CD14-positive monocyte (primary cell): ENCODE measurements at regions not wholly inside any gene's neighbourhood (a gene's known extent, or its start where the extent isn't known, plus 50 kb on each side); places are given as distances from the start of the nearest gene placed in this dataset.

Experiments used
- DNase-seq, 3 donors: peaks; one replicate each; pipeline ENCODE4 v3.0.0-alpha.2; 2011 to 2022
- H2AFZ ChIP-seq: 2 replicates; pipeline ENCODE4 v1.6.0; 2012; ENCODE audit warnings: mild to moderate bottlenecking, low read depth, low read length, inconsistent platforms; ENCODE audit not compliant: insufficient read depth, poor library complexity, severe bottlenecking
- H3K27ac ChIP-seq, 2 donors: 1 replicate in 1 of 2; 2 replicates in 1 of 2; pipeline ENCODE4 v1.5.1; 2012 to 2013; ENCODE audit warnings: low read length in 2 of 2, control low read depth in 1 of 2, inconsistent platforms in 1 of 2, low read depth in 1 of 2, mild to moderate bottlenecking in 1 of 2
- H3K27me3 ChIP-seq, 2 donors: one replicate each; pipeline versions ENCODE4 v1.6.0 to v1.6.1; 2011 to 2013; ENCODE audit warnings: low read length in 2 of 2; ENCODE audit not compliant: control insufficient read depth in 2 of 2, insufficient read depth in 2 of 2
- H3K36me3 ChIP-seq, 2 donors: replicated peaks in 1 of 2; 1 replicate in 1 of 2; 2 replicates in 1 of 2; pipeline versions ENCODE4 v1.5.1 to v1.6.1; 2012 to 2013; ENCODE audit warnings: low read length in 2 of 2, control low read depth in 1 of 2, inconsistent platforms in 1 of 2, mild to moderate bottlenecking in 1 of 2; ENCODE audit not compliant: insufficient read depth in 2 of 2, control insufficient read depth in 1 of 2
- H3K4me1 ChIP-seq, 2 donors: 1 replicate in 1 of 2; 2 replicates in 1 of 2; pipeline versions ENCODE4 v1.5.1 to v1.6.1; 2012 to 2013; ENCODE audit warnings: low read length in 2 of 2, control low read depth in 1 of 2, inconsistent platforms in 1 of 2, mild to moderate bottlenecking in 1 of 2, moderate library complexity in 1 of 2; ENCODE audit not compliant: insufficient read depth in 2 of 2, control insufficient read depth in 1 of 2
- H3K4me2 ChIP-seq: replicated peaks from 2 replicates; pipeline ENCODE3; 2012; ENCODE audit warnings: low read length, moderate library complexity, mild to moderate bottlenecking; ENCODE audit not compliant: poor library complexity, severe bottlenecking; ENCODE audit errors: extremely low read depth
- H3K4me3 ChIP-seq, 3 experiments: fragments of 200-600 bp in 1 of 3; sonication (generic) in 1 of 3; replicated peaks in 1 of 3; 1 replicate in 2 of 3; 2 replicates in 1 of 3; pipeline ENCODE4 v1.5.1; 2011 to 2013; ENCODE audit warnings: low read length in 3 of 3, mild to moderate bottlenecking in 3 of 3, control low read depth in 2 of 3, low read depth in 2 of 3, inconsistent platforms in 1 of 3, moderate library complexity in 1 of 3
- H3K79me2 ChIP-seq: 2 replicates; pipeline ENCODE4 v1.6.0; 2012; ENCODE audit warnings: mild to moderate bottlenecking, control low read depth, inconsistent platforms, low read length, moderate library complexity; ENCODE audit not compliant: insufficient read depth
- H3K9ac ChIP-seq: 2 replicates; pipeline ENCODE4 v1.6.0; 2017; ENCODE audit warnings: low read length, mild to moderate bottlenecking; ENCODE audit not compliant: insufficient read depth, poor library complexity, severe bottlenecking
- H3K9me3 ChIP-seq, 2 donors: replicated peaks in 1 of 2; 1 replicate in 1 of 2; 2 replicates in 1 of 2; pipeline versions ENCODE4 v1.5.1 to v1.6.1; 2012 to 2013; ENCODE audit warnings: low read length in 2 of 2, control low read depth in 1 of 2; ENCODE audit not compliant: control insufficient read depth in 1 of 2, insufficient read depth in 1 of 2
- H4K20me1 ChIP-seq: 2 replicates; pipeline ENCODE4 v1.6.0; 2012; ENCODE audit warnings: mild to moderate bottlenecking, low read length, control low read depth, moderate library complexity; ENCODE audit not compliant: insufficient read depth
- H3K27ac Mint-ChIP-seq, 7 donors: one replicate each; pipeline ENCODE4 v1.8.0; 2020; ENCODE audit warnings: mild to moderate bottlenecking in 7 of 7, mixed read lengths in 7 of 7, moderate library complexity in 6 of 7, inconsistent platforms in 2 of 7
- H3K27me3 Mint-ChIP-seq, 3 donors: one replicate each; pipeline ENCODE4 v1.8.0; 2021 to 2022; ENCODE audit warnings: low read depth in 3 of 3, mild to moderate bottlenecking in 3 of 3, mixed read lengths in 3 of 3, moderate library complexity in 3 of 3, inconsistent platforms in 1 of 3
- H3K36me3 Mint-ChIP-seq, 2 donors: one replicate each; pipeline ENCODE4 v1.8.0; 2020; ENCODE audit warnings: mixed read lengths in 2 of 2, inconsistent platforms in 1 of 2, mild to moderate bottlenecking in 1 of 2
- H3K4me1 Mint-ChIP-seq: one replicate; pipeline ENCODE4 v1.8.0; 2020; ENCODE audit warnings: mild to moderate bottlenecking, mixed read lengths
- H3K4me3 Mint-ChIP-seq, 2 donors: one replicate each; pipeline ENCODE4 v1.8.0; 2020; ENCODE audit warnings: mild to moderate bottlenecking in 2 of 2, mixed read lengths in 2 of 2, moderate library complexity in 1 of 2
- H3K9me3 Mint-ChIP-seq, 7 donors: one replicate each; pipeline ENCODE4 v1.8.0; 2020 to 2022; ENCODE audit warnings: mixed read lengths in 7 of 7, mild to moderate bottlenecking in 6 of 7, moderate library complexity in 6 of 7, inconsistent platforms in 2 of 7
- CTCF ChIP-seq: fragments of 200-600 bp; IDR thresholded peaks from one replicate; pipeline ENCODE4 v1.8.0; 2022; ENCODE audit warnings: antibody characterized with exemption, mild to moderate bottlenecking
- WGBS: methylation state at CpG from one replicate; pipeline ENCODE4 v1.1.5; 2013; ENCODE audit warnings: missing lambda C conversion rate; ENCODE audit not compliant: insufficient coverage; 5-methylcytosine and 5-hydroxymethylcytosine counted together
- intact Hi-C, 2 donors: fragments of 100-400 bp; cut with micrococcal nuclease; formaldehyde crosslinking; loops; one replicate each; pipeline versions ENCODE4 v1.15.0 to v1.15.1; 2023

DNA sequence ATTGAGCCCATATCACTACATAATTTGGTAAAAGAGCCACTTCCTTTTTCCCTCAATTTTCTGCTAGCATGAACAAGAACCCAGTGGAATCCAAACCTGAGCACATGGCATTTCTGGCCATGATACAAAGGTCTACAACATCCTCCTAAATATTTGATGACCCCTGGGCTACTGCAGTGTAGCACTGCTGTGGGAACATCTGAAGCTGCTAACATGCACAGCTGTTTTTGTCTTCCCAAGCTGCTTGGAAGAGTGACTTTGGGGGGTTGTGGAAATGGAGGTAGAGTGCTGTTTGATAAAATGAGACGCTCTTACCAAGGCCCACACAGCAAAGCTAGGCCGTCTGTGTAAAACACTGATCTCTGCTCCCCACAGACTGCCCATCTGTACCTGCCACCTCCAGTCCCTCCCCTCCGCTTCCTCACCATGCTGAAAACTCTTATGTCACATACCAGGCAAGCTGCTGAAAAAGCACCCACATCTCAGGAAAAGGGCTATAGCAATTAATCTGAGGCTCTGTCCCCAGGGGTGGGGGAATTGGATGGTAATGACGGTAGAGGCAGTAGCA, 197.2 kb upstream of the HNRNPA3 start:
- Mint-ChIP-seq H3K36me3 (no peaks in the 10 kb centered on the region), H3K9me3 (peaks cover 0 to 2% (median 0%) of the 10 kb centered on the region in 7 donors), H3K4me1 (no peaks in the 10 kb centered on the region), H3K27me3 (peaks cover 0 to 2% (median 0%) of the 10 kb centered on the region in 3 donors), H3K4me3 (no peak overlapping the region), H3K27ac (peak overlapping the region in 1 of 7 donors; percentile 44)
- Histone ChIP-seq H3K79me2 (no peaks in the 10 kb centered on the region), H3K36me3 (no peaks in the 10 kb centered on the region), H2AFZ (no peak overlapping the region), H3K27ac (no peak overlapping the region), H3K9ac (no peak overlapping the region), H3K9me3 (no peaks in the 10 kb centered on the region), H3K4me2 (no peak overlapping the region), H3K27me3 (no peaks in the 10 kb centered on the region), H3K4me3 (no peak overlapping the region), H3K4me1 (no peaks in the 10 kb centered on the region), H4K20me1 (no peaks in the 10 kb centered on the region)
- DNase-seq, result no peak
- intact Hi-C loops, result no loop called here
- TF ChIP-seq CTCF, result no peak
- WGBS, result 71% methylated on average over 2 of the region's 4 CpGs

DNA sequence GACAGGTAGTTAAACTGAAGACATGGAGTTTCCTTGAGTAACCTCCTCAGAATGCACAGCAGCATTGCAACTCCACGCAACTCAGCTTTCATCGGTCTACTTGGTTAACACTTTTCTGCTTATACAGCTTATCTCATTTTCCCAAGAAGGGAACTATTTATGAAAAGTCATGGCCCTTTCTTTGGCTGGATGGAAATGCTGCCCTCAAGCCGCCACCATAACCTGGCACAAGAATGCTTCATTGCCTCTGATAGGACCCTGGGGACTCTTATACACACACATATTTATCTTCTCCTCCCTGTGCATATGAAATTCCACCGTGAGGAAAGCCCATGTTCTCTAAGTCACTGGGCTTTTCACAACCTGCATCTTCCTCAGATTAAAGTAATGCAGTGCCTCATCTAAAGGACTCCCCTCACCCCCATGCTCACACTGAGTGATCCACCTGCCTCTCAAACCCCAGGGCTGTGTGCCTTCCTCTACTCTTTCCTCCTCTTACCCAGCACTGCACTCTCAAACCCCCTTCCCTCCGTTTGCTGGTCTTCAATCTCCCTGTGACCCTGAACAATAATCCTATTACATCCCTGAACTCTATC, 192.0 kb upstream of the HNRNPA3 start:
- Histone ChIP-seq H3K9ac (no peak overlapping the region), H3K9me3 (no peaks in the 10 kb centered on the region), H3K27ac (no peak overlapping the region), H3K4me3 (no peak overlapping the region), H3K4me1 (no peaks in the 10 kb centered on the region), H3K79me2 (no peaks in the 10 kb centered on the region), H4K20me1 (no peaks in the 10 kb centered on the region), H3K4me2 (no peak overlapping the region), H2AFZ (no peak overlapping the region), H3K27me3 (no peaks in the 10 kb centered on the region), H3K36me3 (no peaks in the 10 kb centered on the region)
- H3K27me3 Mint-ChIP-seq, result peaks cover 0 to 2% (median 0%) of the 10 kb centered on the region in 3 donors
- no peaks in the 10 kb centered on the region for H3K36me3 Mint-ChIP-seq
- H3K9me3 Mint-ChIP-seq, result peaks cover 0 to 4% (median 2%) of the 10 kb centered on the region in 7 donors
- WGBS, result 94% methylated on average over 2 of the region's 5 CpGs
- intact Hi-C loops, result no loop called here
- DNase-seq, result no peak
- no peak overlapping the region for H3K27ac Mint-ChIP-seq
- no peak overlapping the region for H3K4me3 Mint-ChIP-seq
- TF ChIP-seq CTCF, result no peak
- H3K4me1 Mint-ChIP-seq, result no peaks in the 10 kb centered on the region
